Breast epithelium (tissue), 3 donors: ENCODE measurements at regions not wholly inside any gene's neighbourhood (a gene's known extent, or its start where the extent isn't known, plus 50 kb on each side); places are given as distances from the start of the nearest gene placed in this dataset.

Source experiments
- CTCF ChIP-seq, 3 donors: fragments of 450-650 bp; IDR thresholded peaks; one replicate each; pipeline ENCODE4 v1.5.1; 2016 to 2017; ENCODE audit warnings: antibody characterized with exemption in 3 of 3, mild to moderate bottlenecking in 3 of 3, moderate library complexity in 3 of 3
- POLR2A ChIP-seq: fragments of 450-650 bp; IDR thresholded peaks from one replicate; pipeline ENCODE4 v1.6.1; 2016; ENCODE audit warnings: antibody characterized with exemption, mild to moderate bottlenecking, moderate library complexity
- POLR2AphosphoS5 ChIP-seq, 3 donors: sonication (generic); formaldehyde crosslinking; IDR thresholded peaks; one replicate each; pipeline ENCODE4 v1.6.1; 2017; ENCODE audit warnings: antibody characterized with exemption in 3 of 3

- TF ChIP-seq CTCF (IDR thresholded peaks at IDR 0.05) (no peak), POLR2AphosphoS5 (IDR thresholded peaks at IDR 0.05) (no peak), POLR2A (no peak)
These were observed 375.5 kb downstream of the CDH9 start for GRCh38 chr5:26662806-26663360.
